Nephron progenitor cell (in vitro differentiated cells): ENCODE measurements at regions not wholly inside any gene's neighbourhood (a gene's known extent, or its start where the extent isn't known, plus 50 kb on each side); places are given as distances from the start of the nearest gene placed in this dataset.

ENCODE experiments used
- DNase-seq: peaks from one replicate; pipeline ENCODE4 v3.0.0; 2021
- H3K27ac Mint-ChIP-seq: 2 replicates; pipeline ENCODE4 v1.8.0; 2021; ENCODE audit warnings: mild to moderate bottlenecking, moderate library complexity, mixed read lengths
- H3K27me3 Mint-ChIP-seq: 2 replicates; pipeline ENCODE4 v1.8.0; 2021; ENCODE audit warnings: mild to moderate bottlenecking, low read depth, mixed read lengths; ENCODE audit not compliant: poor library complexity
- H3K36me3 Mint-ChIP-seq: 2 replicates; pipeline ENCODE4 v1.8.0; 2021; ENCODE audit warnings: low read depth, mixed read lengths
- H3K4me1 Mint-ChIP-seq: 2 replicates; pipeline ENCODE4 v1.8.0; 2021; ENCODE audit warnings: mixed read lengths
- H3K4me3 Mint-ChIP-seq: 2 replicates; pipeline ENCODE4 v1.8.0; 2021; ENCODE audit warnings: mild to moderate bottlenecking, moderate library complexity, mixed read lengths
- H3K9me3 Mint-ChIP-seq: 2 replicates; pipeline ENCODE4 v1.8.0; 2021; ENCODE audit warnings: mild to moderate bottlenecking, moderate library complexity, mixed read lengths
- CTCF ChIP-seq: fragments of 200-600 bp; sonication (generic); IDR thresholded peaks from 2 replicates; pipeline ENCODE4 v1.5.0; 2021; ENCODE audit warnings: antibody characterized with exemption

- Mint-ChIP-seq H3K4me3 (no peak overlapping the region), H3K27ac (no peak overlapping the region), H3K4me1 (peaks cover 13% of the 10 kb centered on the region), H3K36me3 (peaks cover 40% of the 10 kb centered on the region), H3K9me3 (peaks cover 41% of the 10 kb centered on the region), H3K27me3 (peaks cover 5% of the 10 kb centered on the region)
- TF ChIP-seq CTCF: no peak
- no peak for DNase-seq
Measured at GRCh38 chr6:127053875-127054235, 64.6 kb upstream of the RSPO3 start.

GRCh38 chr6:127058027-127058426 lies 60.4 kb upstream of the RSPO3 start:
- no peak overlapping the region for H3K4me3 Mint-ChIP-seq
- H3K4me1 Mint-ChIP-seq: peaks cover 11% of the 10 kb centered on the region
- no peaks in the 10 kb centered on the region for H3K27me3 Mint-ChIP-seq
- H3K27ac Mint-ChIP-seq: no peak overlapping the region
- peaks cover 37% of the 10 kb centered on the region for H3K9me3 Mint-ChIP-seq
- H3K36me3 Mint-ChIP-seq: peaks cover 32% of the 10 kb centered on the region
- no peak for TF ChIP-seq CTCF
- no peak for DNase-seq

- Mint-ChIP-seq H3K27me3 (no peaks in the 10 kb centered on the region), H3K27ac (no peak overlapping the region), H3K4me1 (peaks cover 2% of the 10 kb centered on the region), H3K9me3 (peaks cover 38% of the 10 kb centered on the region), H3K4me3 (no peak overlapping the region), H3K36me3 (peaks cover 32% of the 10 kb centered on the region)
- DNase-seq: no peak
- no peak for TF ChIP-seq CTCF
Measured at GRCh38 chr6:127058936-127059335, 59.5 kb upstream of the RSPO3 start.
